Endothelial cell (in vitro differentiated cells): ENCODE measurements at regions not wholly inside any gene's neighbourhood (a gene's known extent, or its start where the extent isn't known, plus 50 kb on each side); places are given as distances from the start of the nearest gene placed in this dataset.
A peak's percentile ranks its signal among the peaks of the same experiment; 100 is the strongest.

ENCODE experiments used
- DNase-seq: peaks from one replicate; pipeline ENCODE4 v3.0.0; 2021; ENCODE audit warnings: low spot score
- H3K27ac Mint-ChIP-seq: one replicate; pipeline ENCODE4 v1.8.0; 2021; ENCODE audit warnings: mixed read lengths, inconsistent platforms; ENCODE audit not compliant: unreplicated experiment
- H3K27me3 Mint-ChIP-seq: one replicate; pipeline ENCODE4 v1.8.0; 2021; ENCODE audit warnings: mild to moderate bottlenecking, moderate library complexity, mixed read lengths, inconsistent platforms; ENCODE audit not compliant: unreplicated experiment
- H3K36me3 Mint-ChIP-seq: one replicate; pipeline ENCODE4 v1.8.0; 2021; ENCODE audit warnings: mild to moderate bottlenecking, low read depth, mixed read lengths, inconsistent platforms; ENCODE audit not compliant: unreplicated experiment
- H3K4me1 Mint-ChIP-seq: one replicate; pipeline ENCODE4 v1.8.0; 2021; ENCODE audit warnings: mild to moderate bottlenecking, mixed read lengths, inconsistent platforms; ENCODE audit not compliant: unreplicated experiment
- H3K4me3 Mint-ChIP-seq: one replicate; pipeline ENCODE4 v1.8.0; 2021; ENCODE audit warnings: mild to moderate bottlenecking, mixed read lengths, inconsistent platforms; ENCODE audit not compliant: unreplicated experiment
- H3K9me3 Mint-ChIP-seq: one replicate; pipeline ENCODE4 v1.8.0; 2021; ENCODE audit warnings: mixed read lengths, inconsistent platforms; ENCODE audit not compliant: unreplicated experiment
- TF ChIP-seq, protein P1 (sequence below): fragments of 200-600 bp; sonication (generic); IDR thresholded peaks from one replicate; pipeline ENCODE4 v1.5.0; 2021; ENCODE audit warnings: antibody characterized with exemption; ENCODE audit not compliant: unreplicated experiment

DNA sequence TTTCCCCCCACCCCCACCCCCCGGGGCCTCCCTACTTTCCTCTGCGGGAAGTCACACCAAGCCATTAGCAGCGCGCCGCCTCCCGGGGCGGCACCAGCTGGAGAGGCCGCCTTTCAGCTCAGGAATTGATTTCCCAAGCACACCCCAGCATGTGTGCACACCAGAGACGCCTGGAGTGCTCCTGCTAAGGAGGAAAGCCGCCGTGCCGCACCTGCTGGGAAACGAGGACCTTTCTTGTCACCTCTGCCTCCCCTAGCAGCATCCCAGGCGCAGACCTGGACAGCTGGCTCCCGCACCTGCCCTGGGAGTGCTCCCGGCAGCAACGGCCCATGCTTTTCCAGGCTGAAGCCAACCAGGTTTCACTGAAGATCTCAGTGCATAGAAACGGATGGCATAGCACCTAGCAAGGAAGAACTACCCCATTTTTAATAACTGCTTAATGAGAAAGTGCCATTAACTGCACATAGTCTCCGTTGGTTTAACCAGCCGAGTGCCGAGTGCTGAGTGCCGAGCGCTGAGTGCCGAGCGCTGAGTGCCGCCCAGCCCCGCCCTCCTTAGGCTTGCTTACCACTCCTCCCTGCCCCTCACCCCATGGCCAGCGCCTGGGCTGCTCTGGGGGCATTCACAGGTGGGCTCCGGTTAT, 165.0 kb downstream of the USP12 start:
- no peak overlapping the region for H3K4me3 Mint-ChIP-seq
- H3K4me1 Mint-ChIP-seq = peaks cover 5% of the 10 kb centered on the region
- TF ChIP-seq, protein P1, sequence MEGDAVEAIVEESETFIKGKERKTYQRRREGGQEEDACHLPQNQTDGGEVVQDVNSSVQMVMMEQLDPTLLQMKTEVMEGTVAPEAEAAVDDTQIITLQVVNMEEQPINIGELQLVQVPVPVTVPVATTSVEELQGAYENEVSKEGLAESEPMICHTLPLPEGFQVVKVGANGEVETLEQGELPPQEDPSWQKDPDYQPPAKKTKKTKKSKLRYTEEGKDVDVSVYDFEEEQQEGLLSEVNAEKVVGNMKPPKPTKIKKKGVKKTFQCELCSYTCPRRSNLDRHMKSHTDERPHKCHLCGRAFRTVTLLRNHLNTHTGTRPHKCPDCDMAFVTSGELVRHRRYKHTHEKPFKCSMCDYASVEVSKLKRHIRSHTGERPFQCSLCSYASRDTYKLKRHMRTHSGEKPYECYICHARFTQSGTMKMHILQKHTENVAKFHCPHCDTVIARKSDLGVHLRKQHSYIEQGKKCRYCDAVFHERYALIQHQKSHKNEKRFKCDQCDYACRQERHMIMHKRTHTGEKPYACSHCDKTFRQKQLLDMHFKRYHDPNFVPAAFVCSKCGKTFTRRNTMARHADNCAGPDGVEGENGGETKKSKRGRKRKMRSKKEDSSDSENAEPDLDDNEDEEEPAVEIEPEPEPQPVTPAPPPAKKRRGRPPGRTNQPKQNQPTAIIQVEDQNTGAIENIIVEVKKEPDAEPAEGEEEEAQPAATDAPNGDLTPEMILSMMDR = no peak
- no peak overlapping the region for H3K27ac Mint-ChIP-seq
- no peak for DNase-seq
- H3K36me3 Mint-ChIP-seq = peaks cover 5% of the 10 kb centered on the region
- peaks cover 11% of the 10 kb centered on the region for H3K27me3 Mint-ChIP-seq
- H3K9me3 Mint-ChIP-seq = no peaks in the 10 kb centered on the region

DNA sequence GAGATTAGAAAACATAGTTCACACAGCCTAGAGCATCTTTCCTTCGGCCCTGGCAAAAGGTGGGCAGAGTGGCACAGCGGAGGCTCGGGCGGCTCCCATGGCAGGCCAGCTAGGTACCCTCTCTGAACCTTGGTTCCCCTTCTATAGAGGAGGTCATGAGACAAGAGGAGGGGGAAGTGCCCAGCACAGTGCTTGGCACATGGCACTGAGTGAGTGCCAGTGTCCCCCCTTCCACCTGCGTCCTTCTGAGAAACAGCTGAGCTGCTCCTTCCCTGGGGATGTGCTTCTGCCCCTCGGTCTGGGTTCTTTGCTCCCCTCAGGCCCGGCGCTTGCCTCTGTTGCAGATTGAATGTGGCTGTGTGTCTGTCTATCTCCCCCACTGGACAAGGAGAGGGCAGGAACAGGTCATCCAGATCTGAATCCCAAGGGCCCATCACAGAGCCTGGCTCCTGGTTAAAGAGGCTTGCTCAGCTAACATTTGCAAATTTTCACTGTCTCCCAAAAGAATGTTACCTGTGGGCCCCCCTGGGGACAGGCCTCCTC, 165.6 kb downstream of the USP12 start:
- peaks cover 5% of the 10 kb centered on the region for H3K4me1 Mint-ChIP-seq
- no peak overlapping the region for H3K27ac Mint-ChIP-seq
- no peaks in the 10 kb centered on the region for H3K9me3 Mint-ChIP-seq
- TF ChIP-seq, protein P1 = no peak
- no peak overlapping the region for H3K4me3 Mint-ChIP-seq
- peaks cover 5% of the 10 kb centered on the region for H3K36me3 Mint-ChIP-seq
- DNase-seq = no peak
- peaks cover 14% of the 10 kb centered on the region for H3K27me3 Mint-ChIP-seq

DNA sequence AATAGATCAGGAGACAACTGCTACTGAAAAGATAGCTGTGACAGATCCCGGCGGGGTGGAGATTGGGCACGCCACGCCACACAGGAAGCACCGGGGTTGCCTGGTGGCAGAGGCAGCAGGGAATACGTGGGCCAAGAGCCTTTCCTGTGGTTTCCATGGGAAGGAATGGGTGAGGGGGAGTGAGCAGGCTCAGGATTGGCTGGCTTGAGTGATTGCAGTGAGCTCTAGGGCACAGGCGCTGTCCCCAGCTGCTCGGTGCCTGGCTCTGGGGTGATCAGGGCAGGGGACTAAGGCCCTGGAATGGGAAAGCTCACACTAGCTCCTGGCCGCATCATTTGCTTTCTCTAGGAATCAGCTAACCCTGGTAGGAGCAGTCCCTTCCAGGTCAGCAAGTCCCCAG, 166.1 kb downstream of the USP12 start:
- H3K36me3 Mint-ChIP-seq = peaks cover 5% of the 10 kb centered on the region
- no peaks in the 10 kb centered on the region for H3K9me3 Mint-ChIP-seq
- no peak overlapping the region for H3K27ac Mint-ChIP-seq
- DNase-seq = no peak
- H3K4me1 Mint-ChIP-seq = peaks cover 5% of the 10 kb centered on the region
- H3K27me3 Mint-ChIP-seq = peaks cover 15% of the 10 kb centered on the region
- H3K4me3 Mint-ChIP-seq = no peak overlapping the region
- TF ChIP-seq, protein P1 = no peak

DNA sequence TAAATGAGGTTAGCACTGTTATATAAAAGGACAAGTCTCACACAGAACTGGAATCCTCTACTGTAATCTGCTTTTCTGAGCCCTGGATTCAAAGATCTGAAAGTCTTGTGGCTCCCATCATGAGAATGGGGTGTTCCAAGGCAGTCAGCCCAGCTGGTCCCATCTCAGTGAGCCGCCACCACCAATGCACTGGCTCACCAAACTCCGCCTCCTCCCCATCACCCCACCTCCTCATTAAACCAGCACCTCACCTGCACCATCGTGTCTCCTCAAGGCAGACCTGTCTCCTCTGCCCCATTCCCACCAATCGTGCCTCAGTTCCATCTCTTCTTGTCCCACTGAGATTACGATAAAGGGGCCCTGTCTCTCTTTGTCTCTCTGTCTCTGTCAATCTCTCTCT, 166.7 kb downstream of the USP12 start:
- H3K9me3 Mint-ChIP-seq = no peaks in the 10 kb centered on the region
- no peak for DNase-seq

DNA sequence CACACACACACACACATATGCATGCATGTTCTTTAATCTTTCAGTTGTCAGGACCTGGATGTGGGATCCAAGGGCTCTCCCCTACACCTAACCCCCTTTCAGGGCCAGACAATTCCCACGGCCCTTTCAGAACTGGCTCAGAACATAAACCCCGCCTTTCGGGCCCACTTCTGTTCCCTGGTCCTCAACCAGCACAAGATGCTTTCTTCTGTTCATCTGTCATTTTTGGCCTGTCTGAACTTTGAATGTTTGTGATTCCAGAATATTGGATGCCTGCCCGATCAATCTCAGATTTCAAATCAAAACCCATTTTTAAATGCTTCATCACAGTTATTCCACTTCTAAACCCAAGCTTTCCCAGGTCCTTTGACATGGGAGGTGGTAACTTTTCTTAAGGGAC, 167.3 kb downstream of the USP12 start:
- Mint-ChIP-seq H3K27ac (no peak overlapping the region), H3K4me1 (peaks cover 6% of the 10 kb centered on the region), H3K27me3 (peaks cover 15% of the 10 kb centered on the region), H3K9me3 (no peaks in the 10 kb centered on the region), H3K4me3 (peak overlapping the region; percentile 56), H3K36me3 (peaks cover 5% of the 10 kb centered on the region)
- no peak for DNase-seq
- TF ChIP-seq, protein P1 = no peak

More for the DNA sequence above, 166.7 kb downstream of the USP12 start:
- TF ChIP-seq, protein P1 = no peak
- Mint-ChIP-seq H3K27ac (no peak overlapping the region), H3K4me1 (peaks cover 5% of the 10 kb centered on the region), H3K27me3 (peaks cover 15% of the 10 kb centered on the region), H3K4me3 (no peak overlapping the region), H3K36me3 (peaks cover 5% of the 10 kb centered on the region)
